ENCODE measurements at regions not wholly inside any gene's neighbourhood (a gene's known extent, or its start where the extent isn't known, plus 50 kb on each side); places are given as distances from the start of the nearest gene placed in this dataset.

DNA sequence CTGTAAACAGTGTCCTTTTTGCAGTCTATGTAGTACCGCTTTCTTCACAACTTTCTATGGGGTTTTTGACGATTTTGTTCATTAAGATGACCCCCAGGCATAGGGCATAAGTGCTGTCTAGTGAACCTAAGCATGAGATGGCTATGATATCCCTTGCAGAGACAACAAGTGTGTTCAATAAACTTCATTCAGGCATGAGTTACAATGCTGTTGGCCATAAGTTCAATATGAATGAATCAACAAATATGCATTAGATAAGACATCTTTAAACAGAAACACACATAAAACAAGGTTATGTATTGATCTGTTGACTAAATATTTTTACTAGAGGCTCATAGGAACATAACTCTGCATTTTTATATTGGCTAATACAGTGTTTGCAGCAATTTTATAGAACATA is 1322.0 kb downstream of the ARAP2 start:
- TF ChIP-seq, protein P1, sequence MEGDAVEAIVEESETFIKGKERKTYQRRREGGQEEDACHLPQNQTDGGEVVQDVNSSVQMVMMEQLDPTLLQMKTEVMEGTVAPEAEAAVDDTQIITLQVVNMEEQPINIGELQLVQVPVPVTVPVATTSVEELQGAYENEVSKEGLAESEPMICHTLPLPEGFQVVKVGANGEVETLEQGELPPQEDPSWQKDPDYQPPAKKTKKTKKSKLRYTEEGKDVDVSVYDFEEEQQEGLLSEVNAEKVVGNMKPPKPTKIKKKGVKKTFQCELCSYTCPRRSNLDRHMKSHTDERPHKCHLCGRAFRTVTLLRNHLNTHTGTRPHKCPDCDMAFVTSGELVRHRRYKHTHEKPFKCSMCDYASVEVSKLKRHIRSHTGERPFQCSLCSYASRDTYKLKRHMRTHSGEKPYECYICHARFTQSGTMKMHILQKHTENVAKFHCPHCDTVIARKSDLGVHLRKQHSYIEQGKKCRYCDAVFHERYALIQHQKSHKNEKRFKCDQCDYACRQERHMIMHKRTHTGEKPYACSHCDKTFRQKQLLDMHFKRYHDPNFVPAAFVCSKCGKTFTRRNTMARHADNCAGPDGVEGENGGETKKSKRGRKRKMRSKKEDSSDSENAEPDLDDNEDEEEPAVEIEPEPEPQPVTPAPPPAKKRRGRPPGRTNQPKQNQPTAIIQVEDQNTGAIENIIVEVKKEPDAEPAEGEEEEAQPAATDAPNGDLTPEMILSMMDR (IDR thresholded peaks at IDR 0.05; ENCODE audit: low read length), result no peak
- no peak for TF ChIP-seq EZH2 (IDR thresholded peaks at IDR 0.05; ENCODE audit: borderline replicate concordance, low read length)

Measured in OCI-LY1 (cell line).